PC-3 (cell line): ENCODE measurements at regions not wholly inside any gene's neighbourhood (a gene's known extent, or its start where the extent isn't known, plus 50 kb on each side); places are given as distances from the start of the nearest gene placed in this dataset.

ENCODE experiments used
- ATAC-seq: fragments of 200-7000 bp; cut with Tn5 transposase; 2 replicates; pipeline ENCODE4 v1.9.1; 2020; ENCODE audit warnings: mild to moderate bottlenecking, moderate library complexity
- BruUV-seq: library from RNA; stranded (reverse); fragments of 400-500 nt; replicated peaks from 2 replicates; lab custom pipeline; 2021; lab: Mats Ljungman, UMichigan
- CTCF ChIA-PET: fragments of 300-600 bp; sonication (Branson Sonifier 250); formaldehyde crosslinking; loops from one replicate; lab custom pipeline; 2022; ENCODE audit warnings: antibody characterized with exemption; lab: Charles Lee
- POLR2A ChIA-PET: fragments of 300-600 bp; sonication (Branson Sonifier 250); formaldehyde crosslinking; loops from one replicate; lab custom pipeline; 2022; ENCODE audit warnings: antibody characterized with exemption; ENCODE audit not compliant: unreplicated experiment; lab: Charles Lee
- DNase-seq: peaks from one replicate; pipeline ENCODE4 v3.0.0-alpha.2; 2015
- H2AFZ ChIP-seq: fragments of 300-600 bp; sonication (generic); 2 replicates; pipeline ENCODE4 v1.6.0; 2016; ENCODE audit warnings: antibody characterized with exemption, low read length
- H3F3A ChIP-seq: fragments of 300-600 bp; sonication (generic); one replicate; pipeline ENCODE4 v1.6.0; 2017; ENCODE audit warnings: antibody characterized with exemption, low read length, control low read depth, mild to moderate bottlenecking; ENCODE audit not compliant: unreplicated experiment
- H3K27ac ChIP-seq: fragments of 300-600 bp; sonication (generic); 2 replicates; pipeline ENCODE4 v1.5.1; 2016; ENCODE audit warnings: mild to moderate bottlenecking, low read length
- H3K27me3 ChIP-seq: fragments of 300-600 bp; sonication (generic); 2 replicates; pipeline ENCODE4 v1.6.1; 2016; ENCODE audit warnings: low read length, mixed read lengths
- H3K36me3 ChIP-seq: fragments of 300-600 bp; sonication (generic); 2 replicates; pipeline ENCODE4 v1.6.1; 2016; ENCODE audit warnings: low read depth, mixed run types, low read length, mixed read lengths
- H3K4me1 ChIP-seq: fragments of 300-600 bp; sonication (generic); 2 replicates; pipeline ENCODE4 v1.5.1; 2016; ENCODE audit warnings: low read length; ENCODE audit not compliant: insufficient read depth
- H3K4me2 ChIP-seq: fragments of 300-600 bp; sonication (generic); 2 replicates; pipeline ENCODE4 v1.6.0; 2016; ENCODE audit warnings: low read length
- H3K4me3 ChIP-seq: fragments of 300-600 bp; sonication (generic); 2 replicates; pipeline ENCODE4 v1.5.1; 2016; ENCODE audit warnings: mild to moderate bottlenecking, low read length, mixed read lengths
- H3K79me2 ChIP-seq: fragments of 300-600 bp; sonication (generic); 2 replicates; pipeline ENCODE4 v1.6.1; 2017; ENCODE audit warnings: low read length, mixed read lengths
- H3K9ac ChIP-seq: fragments of 300-600 bp; sonication (generic); 2 replicates; pipeline ENCODE4 v1.6.0; 2016; ENCODE audit warnings: mild to moderate bottlenecking, low read length
- H3K9me2 ChIP-seq: fragments of 300-600 bp; sonication (generic); replicated peaks from 2 replicates; pipeline ENCODE4 v1.6.1; 2016; ENCODE audit warnings: mixed run types, low read length, mixed read lengths
- H3K9me3 ChIP-seq: fragments of 300-600 bp; sonication (generic); 2 replicates; pipeline ENCODE4 v1.6.1; 2016; ENCODE audit warnings: low read length, mixed read lengths
- H4K20me1 ChIP-seq: fragments of 300-600 bp; sonication (generic); 2 replicates; pipeline ENCODE4 v1.6.1; 2016; ENCODE audit warnings: low read length, mixed read lengths
- EZH2 ChIP-seq: fragments of 300-600 bp; sonication (generic); IDR thresholded peaks from one replicate; pipeline ENCODE4 v1.6.1; 2017; ENCODE audit warnings: antibody characterized with exemption, mild to moderate bottlenecking, low read length; ENCODE audit not compliant: unreplicated experiment
- EZH2phosphoT487 ChIP-seq: fragments of 300-600 bp; sonication (generic); IDR thresholded peaks from 2 replicates; pipeline ENCODE4 v1.6.1; 2018; ENCODE audit warnings: mild to moderate bottlenecking, antibody characterized with exemption, low read length, borderline replicate concordance
- intact Hi-C: fragments of 100-400 bp; cut with micrococcal nuclease; formaldehyde crosslinking; loops from 2 replicates; pipeline ENCODE4 v1.9.0; 2023
- TF ChIP-seq, protein P1 (sequence below): fragments of 300-600 bp; sonication (generic); conservative IDR thresholded peaks from 2 replicates; pipeline ENCODE4 v1.5.1; 2017; ENCODE audit warnings: antibody characterized with exemption, low read depth, mild to moderate bottlenecking, low read length

DNA sequence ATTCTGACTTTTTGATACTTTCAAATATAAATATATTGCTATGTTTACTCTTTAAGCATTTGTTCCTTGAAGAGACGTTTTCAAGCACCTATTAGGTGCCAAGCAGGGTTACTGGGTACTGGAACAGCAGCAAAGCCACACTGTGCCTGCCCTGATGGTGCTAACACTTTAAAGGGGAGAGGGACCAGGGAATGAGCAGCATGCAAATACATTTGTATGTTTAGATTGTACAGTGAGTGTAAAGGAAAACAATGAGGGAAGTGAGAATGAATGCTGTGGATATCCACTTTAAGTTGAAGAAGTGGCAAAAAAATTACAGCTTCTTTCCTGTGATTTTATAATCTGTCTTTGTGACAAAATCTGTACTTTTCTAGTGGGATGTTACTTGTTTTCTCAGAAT is 400.2 kb upstream of the ATP11B start:
- DNase-seq (no peak), ATAC-seq (no peak)
- Histone ChIP-seq H4K20me1 (no peaks in the 10 kb centered on the region), H3K36me3 (no peaks in the 10 kb centered on the region), H3K9ac (no peak overlapping the region), H3K27ac (no peak overlapping the region), H3K9me3 (no peaks in the 10 kb centered on the region), H3F3A (peaks cover 4% of the 10 kb centered on the region), H3K9me2 (no peaks in the 10 kb centered on the region), H3K4me3 (no peak overlapping the region), H3K79me2 (no peaks in the 10 kb centered on the region), H3K4me1 (peaks cover 16% of the 10 kb centered on the region), H2AFZ (no peak overlapping the region), H3K27me3 (no peaks in the 10 kb centered on the region), H3K4me2 (no peak overlapping the region)
- ChIA-PET POLR2A (no interaction called here), CTCF (no interaction called here)
- TF ChIP-seq EZH2phosphoT487 (no peak), EZH2 (no peak)
- TF ChIP-seq, protein P1, sequence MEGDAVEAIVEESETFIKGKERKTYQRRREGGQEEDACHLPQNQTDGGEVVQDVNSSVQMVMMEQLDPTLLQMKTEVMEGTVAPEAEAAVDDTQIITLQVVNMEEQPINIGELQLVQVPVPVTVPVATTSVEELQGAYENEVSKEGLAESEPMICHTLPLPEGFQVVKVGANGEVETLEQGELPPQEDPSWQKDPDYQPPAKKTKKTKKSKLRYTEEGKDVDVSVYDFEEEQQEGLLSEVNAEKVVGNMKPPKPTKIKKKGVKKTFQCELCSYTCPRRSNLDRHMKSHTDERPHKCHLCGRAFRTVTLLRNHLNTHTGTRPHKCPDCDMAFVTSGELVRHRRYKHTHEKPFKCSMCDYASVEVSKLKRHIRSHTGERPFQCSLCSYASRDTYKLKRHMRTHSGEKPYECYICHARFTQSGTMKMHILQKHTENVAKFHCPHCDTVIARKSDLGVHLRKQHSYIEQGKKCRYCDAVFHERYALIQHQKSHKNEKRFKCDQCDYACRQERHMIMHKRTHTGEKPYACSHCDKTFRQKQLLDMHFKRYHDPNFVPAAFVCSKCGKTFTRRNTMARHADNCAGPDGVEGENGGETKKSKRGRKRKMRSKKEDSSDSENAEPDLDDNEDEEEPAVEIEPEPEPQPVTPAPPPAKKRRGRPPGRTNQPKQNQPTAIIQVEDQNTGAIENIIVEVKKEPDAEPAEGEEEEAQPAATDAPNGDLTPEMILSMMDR: no peak
- no TSS peak for BruUV-seq
- intact Hi-C loops: no loop called here

- Histone ChIP-seq H3K4me2 (no peak overlapping the region), H3K79me2 (no peaks in the 10 kb centered on the region), H3K9ac (no peak overlapping the region), H3K4me3 (no peak overlapping the region), H3K36me3 (no peaks in the 10 kb centered on the region), H2AFZ (no peak overlapping the region), H3K27ac (no peak overlapping the region), H3F3A (no peaks in the 10 kb centered on the region), H3K27me3 (no peaks in the 10 kb centered on the region), H4K20me1 (no peaks in the 10 kb centered on the region), H3K9me2 (no peaks in the 10 kb centered on the region), H3K9me3 (no peaks in the 10 kb centered on the region), H3K4me1 (peaks cover 9% of the 10 kb centered on the region)
- no TSS peak for BruUV-seq
- intact Hi-C loops: no loop called here
- POLR2A ChIA-PET: no interaction called here
- CTCF ChIA-PET: no interaction called here
- TF ChIP-seq EZH2: no peak
- no peak for TF ChIP-seq EZH2phosphoT487
- TF ChIP-seq, protein P1: no peak
- ATAC-seq: no peak
- DNase-seq: no peak
These were observed 399.4 kb upstream of the ATP11B start for GRCh38 chr3:182393830-182394367.

DNA sequence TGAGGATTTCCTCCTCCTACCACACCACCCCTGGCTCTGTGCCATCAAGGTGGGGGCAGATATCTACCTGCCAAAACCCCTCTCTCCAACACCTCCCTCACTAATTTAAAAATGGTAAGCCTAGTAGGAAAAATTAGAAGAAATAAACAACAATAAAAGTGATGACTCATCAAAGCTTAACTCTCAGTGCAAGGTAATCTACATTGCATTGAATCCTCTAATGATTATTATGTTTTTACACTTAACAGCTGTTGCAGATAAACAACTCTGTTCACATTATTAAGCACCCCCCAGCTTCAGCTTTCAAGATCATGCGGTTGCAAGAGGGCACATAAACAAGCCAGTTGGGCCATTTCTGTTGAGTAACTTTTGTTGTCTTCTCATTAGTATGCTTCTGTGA is 396.1 kb upstream of the ATP11B start:
- no peak overlapping the region for H2AFZ ChIP-seq
- no peak overlapping the region for H3K27ac ChIP-seq
- no peaks in the 10 kb centered on the region for H3K36me3 ChIP-seq
- no peaks in the 10 kb centered on the region for H3K79me2 ChIP-seq
- DNase-seq: no peak
- H3K4me3 ChIP-seq: no peak overlapping the region
- no peaks in the 10 kb centered on the region for H4K20me1 ChIP-seq
- H3K4me1 ChIP-seq: no peaks in the 10 kb centered on the region
- no TSS peak for BruUV-seq
- H3K9me2 ChIP-seq: no peaks in the 10 kb centered on the region
- H3K9me3 ChIP-seq: no peaks in the 10 kb centered on the region
- H3K9ac ChIP-seq: no peak overlapping the region
- no peak overlapping the region for H3K4me2 ChIP-seq
- no peaks in the 10 kb centered on the region for H3F3A ChIP-seq
- intact Hi-C loops: no loop called here
- H3K27me3 ChIP-seq: no peaks in the 10 kb centered on the region
- TF ChIP-seq EZH2phosphoT487 (no peak), EZH2 (no peak)
- TF ChIP-seq, protein P1: no peak
- no peak for ATAC-seq
- CTCF ChIA-PET: interaction anchor here (0.6 kb wide), 1 partner anchor 95 kb away, joined by 6 read pairs; no protein-coding TSS in a partner anchor
- POLR2A ChIA-PET: no interaction called here
